Thyroid gland (tissue), 4 donors: ENCODE measurements at regions not wholly inside any gene's neighbourhood (a gene's known extent, or its start where the extent isn't known, plus 50 kb on each side); places are given as distances from the start of the nearest gene placed in this dataset.

Experiments used
- POLR2A ChIP-seq, 2 donors: fragments of 450-650 bp; IDR thresholded peaks; one replicate each; pipeline ENCODE4 v1.6.1; 2017; ENCODE audit warnings: antibody characterized with exemption in 2 of 2, mild to moderate bottlenecking in 2 of 2, moderate library complexity in 1 of 2
- TF ChIP-seq, protein P1 (sequence below), 6 experiments: fragments of 200-600 bp in 3 of 6; fragments of 450-650 bp in 3 of 6; sonication (generic) in 3 of 6; IDR thresholded peaks; one replicate each; pipeline ENCODE4 v1.5.1; 2016 to 2019; ENCODE audit warnings: antibody characterized with exemption in 6 of 6, mild to moderate bottlenecking in 2 of 6, inconsistent platforms in 1 of 6, moderate library complexity in 1 of 6

DNA sequence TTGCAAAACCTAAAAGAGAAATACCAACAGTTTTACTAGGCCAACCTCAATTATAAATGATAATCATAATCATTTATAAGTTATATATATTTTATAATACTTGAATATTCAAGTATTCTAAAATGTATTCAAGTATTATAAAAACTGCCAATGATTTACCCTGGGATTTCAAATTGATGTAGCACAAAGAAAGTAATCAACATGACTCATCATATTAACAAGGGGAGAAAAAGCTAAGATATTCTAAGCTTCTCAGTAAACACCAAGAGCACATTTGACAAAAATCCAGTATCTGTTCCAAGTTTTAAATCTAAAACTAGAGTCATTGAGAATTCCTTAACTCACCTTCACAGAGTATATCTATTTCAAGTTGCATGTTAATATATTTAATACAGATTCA, 56.1 kb downstream of the CAPZA3 start:
- no peak for TF ChIP-seq POLR2A (IDR thresholded peaks at IDR 0.05)
- TF ChIP-seq, protein P1, sequence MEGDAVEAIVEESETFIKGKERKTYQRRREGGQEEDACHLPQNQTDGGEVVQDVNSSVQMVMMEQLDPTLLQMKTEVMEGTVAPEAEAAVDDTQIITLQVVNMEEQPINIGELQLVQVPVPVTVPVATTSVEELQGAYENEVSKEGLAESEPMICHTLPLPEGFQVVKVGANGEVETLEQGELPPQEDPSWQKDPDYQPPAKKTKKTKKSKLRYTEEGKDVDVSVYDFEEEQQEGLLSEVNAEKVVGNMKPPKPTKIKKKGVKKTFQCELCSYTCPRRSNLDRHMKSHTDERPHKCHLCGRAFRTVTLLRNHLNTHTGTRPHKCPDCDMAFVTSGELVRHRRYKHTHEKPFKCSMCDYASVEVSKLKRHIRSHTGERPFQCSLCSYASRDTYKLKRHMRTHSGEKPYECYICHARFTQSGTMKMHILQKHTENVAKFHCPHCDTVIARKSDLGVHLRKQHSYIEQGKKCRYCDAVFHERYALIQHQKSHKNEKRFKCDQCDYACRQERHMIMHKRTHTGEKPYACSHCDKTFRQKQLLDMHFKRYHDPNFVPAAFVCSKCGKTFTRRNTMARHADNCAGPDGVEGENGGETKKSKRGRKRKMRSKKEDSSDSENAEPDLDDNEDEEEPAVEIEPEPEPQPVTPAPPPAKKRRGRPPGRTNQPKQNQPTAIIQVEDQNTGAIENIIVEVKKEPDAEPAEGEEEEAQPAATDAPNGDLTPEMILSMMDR (IDR thresholded peaks at IDR 0.05) = no peak
